Sigmoid colon (tissue), 6 donors: ENCODE measurements at regions not wholly inside any gene's neighbourhood (a gene's known extent, or its start where the extent isn't known, plus 50 kb on each side); places are given as distances from the start of the nearest gene placed in this dataset.

Experiments used
- DNase-seq: peaks from one replicate; pipeline ENCODE4 v3.0.0-alpha.2; 2019
- H3K27ac ChIP-seq, 4 donors: fragments of 200-600 bp; sonication (generic); one replicate each; pipeline ENCODE4 v1.5.1; 2016 to 2019; ENCODE audit warnings: mild to moderate bottlenecking in 1 of 4
- H3K27me3 ChIP-seq, 3 donors: fragments of 200-600 bp; sonication (generic); one replicate each; pipeline ENCODE4 v1.5.1; 2019; ENCODE audit warnings: mild to moderate bottlenecking in 1 of 3
- H3K36me3 ChIP-seq, 4 donors: fragments of 200-600 bp; sonication (generic); one replicate each; pipeline ENCODE4 v1.5.1; 2016 to 2019
- H3K4me1 ChIP-seq, 4 donors: fragments of 200-600 bp; sonication (generic); one replicate each; pipeline ENCODE4 v1.5.1; 2017 to 2019
- H3K4me3 ChIP-seq, 4 donors: fragments of 200-600 bp; sonication (generic); one replicate each; pipeline ENCODE4 v1.5.1; 2017 to 2019; ENCODE audit warnings: mild to moderate bottlenecking in 2 of 4, moderate library complexity in 1 of 4
- H3K9me3 ChIP-seq, 4 donors: fragments of 200-600 bp in 3 of 4; sonication (generic) in 3 of 4; one replicate each; pipeline versions ENCODE4 v1.5.1 to v1.6.1; 2013 to 2019
- EP300 ChIP-seq, 4 donors: sonication (generic); formaldehyde crosslinking; IDR thresholded peaks; one replicate each; pipeline ENCODE4 v1.6.1; 2017; ENCODE audit warnings: antibody characterized with exemption in 4 of 4
- POLR2A ChIP-seq, 2 donors: fragments of 450-650 bp; IDR thresholded peaks; one replicate each; pipeline ENCODE4 v1.6.1; 2016; ENCODE audit warnings: antibody characterized with exemption in 2 of 2, mild to moderate bottlenecking in 2 of 2, moderate library complexity in 2 of 2
- POLR2AphosphoS5 ChIP-seq, 4 donors: sonication (generic); formaldehyde crosslinking; IDR thresholded peaks; one replicate each; pipeline ENCODE4 v1.6.1; 2017; ENCODE audit warnings: antibody characterized with exemption in 4 of 4
- WGBS, 2 donors: extraction: QIAGEN DNeasy Blood & Tissue Kit; methylation state at CpG; one replicate each; pipeline ENCODE4 v1.1.7; 2013; 5-methylcytosine and 5-hydroxymethylcytosine counted together
- intact Hi-C: fragments of 100-400 bp; cut with DNase I; formaldehyde crosslinking; loops from one replicate; pipeline ENCODE4 v1.15.1; 2023
- TF ChIP-seq, protein P1 (sequence below), 4 experiments: fragments of 450-650 bp in 3 of 4; fragments of 200-600 bp in 1 of 4; IDR thresholded peaks; one replicate each; pipeline ENCODE4 v1.5.1; 2016 to 2019; ENCODE audit warnings: antibody characterized with exemption in 4 of 4, mild to moderate bottlenecking in 3 of 4, moderate library complexity in 2 of 4
- donor health status: healthy with polysubstance abuse.
- donor health status: healthy.

GRCh38 chr12:58268069-58268468, 326.7 kb downstream of the ATP23 start:
- no peak for DNase-seq
- no peak overlapping the region for H3K4me3 ChIP-seq
- H3K9me3 ChIP-seq, result no peaks in the 10 kb centered on the region
- no peak overlapping the region for H3K27ac ChIP-seq
- no peaks in the 10 kb centered on the region for H3K36me3 ChIP-seq
- intact Hi-C loops, result no loop called here
- TF ChIP-seq EP300 (IDR thresholded peaks at IDR 0.05) (no peak), POLR2AphosphoS5 (IDR thresholded peaks at IDR 0.05) (no peak), POLR2A (IDR thresholded peaks at IDR 0.05) (no peak)
- TF ChIP-seq, protein P1, sequence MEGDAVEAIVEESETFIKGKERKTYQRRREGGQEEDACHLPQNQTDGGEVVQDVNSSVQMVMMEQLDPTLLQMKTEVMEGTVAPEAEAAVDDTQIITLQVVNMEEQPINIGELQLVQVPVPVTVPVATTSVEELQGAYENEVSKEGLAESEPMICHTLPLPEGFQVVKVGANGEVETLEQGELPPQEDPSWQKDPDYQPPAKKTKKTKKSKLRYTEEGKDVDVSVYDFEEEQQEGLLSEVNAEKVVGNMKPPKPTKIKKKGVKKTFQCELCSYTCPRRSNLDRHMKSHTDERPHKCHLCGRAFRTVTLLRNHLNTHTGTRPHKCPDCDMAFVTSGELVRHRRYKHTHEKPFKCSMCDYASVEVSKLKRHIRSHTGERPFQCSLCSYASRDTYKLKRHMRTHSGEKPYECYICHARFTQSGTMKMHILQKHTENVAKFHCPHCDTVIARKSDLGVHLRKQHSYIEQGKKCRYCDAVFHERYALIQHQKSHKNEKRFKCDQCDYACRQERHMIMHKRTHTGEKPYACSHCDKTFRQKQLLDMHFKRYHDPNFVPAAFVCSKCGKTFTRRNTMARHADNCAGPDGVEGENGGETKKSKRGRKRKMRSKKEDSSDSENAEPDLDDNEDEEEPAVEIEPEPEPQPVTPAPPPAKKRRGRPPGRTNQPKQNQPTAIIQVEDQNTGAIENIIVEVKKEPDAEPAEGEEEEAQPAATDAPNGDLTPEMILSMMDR (IDR thresholded peaks at IDR 0.05), result no peak
- no peaks in the 10 kb centered on the region for H3K4me1 ChIP-seq
- no peaks in the 10 kb centered on the region for H3K27me3 ChIP-seq

- H3K9me3 ChIP-seq, result no peaks in the 10 kb centered on the region
- no peaks in the 10 kb centered on the region for H3K27me3 ChIP-seq
- WGBS, 2 donors, result 79% methylated on average over 2 of the region's 2 CpGs
- DNase-seq, result no peak
- no peak overlapping the region for H3K27ac ChIP-seq
- H3K4me1 ChIP-seq, result no peaks in the 10 kb centered on the region
- no peak for TF ChIP-seq POLR2A (IDR thresholded peaks at IDR 0.05)
- TF ChIP-seq, protein P1 (IDR thresholded peaks at IDR 0.05), result no peak
- TF ChIP-seq POLR2AphosphoS5 (IDR thresholded peaks at IDR 0.05), result no peak
- no peak for TF ChIP-seq EP300 (IDR thresholded peaks at IDR 0.05)
- H3K4me3 ChIP-seq, result no peak overlapping the region
- intact Hi-C loops, result no loop called here
- H3K36me3 ChIP-seq, result no peaks in the 10 kb centered on the region
Measured at GRCh38 chr12:58269476-58269875, 328.1 kb downstream of the ATP23 start.

DNA sequence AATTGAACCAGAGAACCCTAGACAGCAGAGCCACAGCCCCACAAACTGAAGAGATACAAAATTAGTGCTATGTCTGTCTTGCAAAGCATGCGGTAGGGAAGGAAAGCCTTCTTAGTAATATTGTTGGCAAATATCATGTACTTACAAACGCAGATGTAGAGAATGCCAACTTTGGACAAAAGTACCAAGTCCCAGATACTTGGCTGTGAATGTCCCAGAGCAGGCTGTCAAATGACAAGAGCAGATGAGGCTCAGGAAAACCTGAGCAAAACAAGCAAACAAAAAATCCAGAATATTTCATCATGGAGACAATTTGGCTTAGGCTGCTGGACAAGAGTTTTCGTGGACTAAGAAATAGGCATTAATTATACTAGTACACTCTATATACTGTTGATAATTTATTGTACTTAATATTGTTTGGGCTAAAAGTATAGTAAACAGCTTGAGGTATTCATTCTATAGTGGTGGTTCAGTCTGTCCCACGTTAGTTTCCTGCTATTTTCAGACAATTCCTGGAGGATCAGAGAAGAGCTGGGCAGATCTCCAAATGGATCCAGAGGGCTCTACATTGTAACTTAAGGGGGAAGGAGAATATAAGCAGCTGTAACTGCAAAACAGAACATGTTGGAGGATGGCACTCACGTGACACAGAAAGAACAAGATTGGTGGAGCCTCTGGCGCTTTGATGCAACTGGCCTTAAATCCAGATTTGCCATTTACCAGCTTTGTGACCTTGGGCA, 329.8 kb downstream of the ATP23 start:
- Histone ChIP-seq H3K27ac (no peak overlapping the region), H3K36me3 (no peaks in the 10 kb centered on the region), H3K9me3 (no peaks in the 10 kb centered on the region), H3K27me3 (no peaks in the 10 kb centered on the region), H3K4me3 (no peak overlapping the region), H3K4me1 (no peaks in the 10 kb centered on the region)
- no peak for DNase-seq
- 74 to 78% methylated on average over 6 of the region's 6 CpGs for WGBS, 2 donors
- intact Hi-C loops, result no loop called here
- TF ChIP-seq, protein P1 (IDR thresholded peaks at IDR 0.05), result no peak
- TF ChIP-seq POLR2A (IDR thresholded peaks at IDR 0.05), result no peak
- TF ChIP-seq POLR2AphosphoS5 (IDR thresholded peaks at IDR 0.05), result no peak

GRCh38 chr12:58272461-58272860, 331.1 kb downstream of the ATP23 start:
- Histone ChIP-seq H3K36me3 (no peaks in the 10 kb centered on the region), H3K27ac (no peak overlapping the region), H3K4me3 (no peak overlapping the region), H3K4me1 (no peaks in the 10 kb centered on the region), H3K9me3 (peaks cover 0 to 3% (median 0%) of the 10 kb centered on the region in 4 donors), H3K27me3 (no peaks in the 10 kb centered on the region)
- intact Hi-C loops, result no loop called here
- WGBS, 2 donors, result 80 to 81% methylated on average over 3 of the region's 3 CpGs
- no peak for DNase-seq
- TF ChIP-seq, protein P1 (IDR thresholded peaks at IDR 0.05), result no peak
- TF ChIP-seq POLR2AphosphoS5 (IDR thresholded peaks at IDR 0.05) (no peak), POLR2A (IDR thresholded peaks at IDR 0.05) (no peak), EP300 (IDR thresholded peaks at IDR 0.05) (no peak)

GRCh38 chr12:58277231-58277630, 335.9 kb downstream of the ATP23 start:
- no peak for TF ChIP-seq EP300 (IDR thresholded peaks at IDR 0.05)
- no peak for DNase-seq
- intact Hi-C loops, result no loop called here
- no peaks in the 10 kb centered on the region for H3K4me1 ChIP-seq
- no peak overlapping the region for H3K27ac ChIP-seq
- no peaks in the 10 kb centered on the region for H3K27me3 ChIP-seq
- H3K4me3 ChIP-seq, result no peak overlapping the region
- H3K9me3 ChIP-seq, result peaks cover 0 to 7% (median under 1%) of the 10 kb centered on the region in 4 donors
- WGBS, 2 donors, result 86 to 90% methylated on average over 1 of the region's 1 CpG
- H3K36me3 ChIP-seq, result no peaks in the 10 kb centered on the region
